SK-N-SH (cell line): ENCODE measurements at regions not wholly inside any gene's neighbourhood (a gene's known extent, or its start where the extent isn't known, plus 50 kb on each side); places are given as distances from the start of the nearest gene placed in this dataset.

Experiments used
- CTCF ChIA-PET: fragments of 300-600, 350-600 bp; formaldehyde crosslinking; extraction: SDS; loops from one replicate; lab custom pipeline; 2021; lab: Yijun Ruan, JAX
- POLR2A ChIA-PET: fragments of 350-600 bp; sonication (Branson Sonifier 250); formaldehyde crosslinking; extraction: SDS; loops from one replicate; lab custom pipeline; 2020; ENCODE audit warnings: antibody characterized with exemption, inconsistent platforms; lab: Yijun Ruan, JAX
- DNase-seq: peaks from one replicate; pipeline ENCODE4 v3.0.0; 2012
- H2AFZ ChIP-seq: fragments of 200-600 bp; sonication (generic); 2 replicates; pipeline ENCODE4 v1.8.1; 2016; ENCODE audit warnings: antibody characterized with exemption, mild to moderate bottlenecking, low read depth
- H3F3A ChIP-seq: fragments of 200-600 bp; sonication (generic); replicated peaks from 2 replicates; pipeline ENCODE3; 2016; ENCODE audit warnings: antibody characterized with exemption, mild to moderate bottlenecking; ENCODE audit not compliant: insufficient read depth
- H3K27ac ChIP-seq, 2 experiments: fragments of 200-500 bp in 1 of 2; fragments of 200-600 bp in 1 of 2; sonication (Bioruptor generic) in 1 of 2; sonication (generic), shearing (Covaris generic) in 1 of 2; 2 replicates each; pipeline versions ENCODE4 v1.5.1 to v1.6.1; 2014 to 2016; ENCODE audit warnings: low read depth in 2 of 2, inconsistent platforms in 1 of 2, low read length in 1 of 2, mild to moderate bottlenecking in 1 of 2, mixed read lengths in 1 of 2
- H3K27me3 ChIP-seq: fragments of 200-600 bp; sonication (generic), shearing (Covaris generic); 2 replicates; pipeline ENCODE4 v1.6.1; 2016; ENCODE audit warnings: mixed run types; ENCODE audit not compliant: insufficient read depth
- H3K36me3 ChIP-seq, 2 experiments: fragments of 200-500 bp in 1 of 2; fragments of 200-600 bp in 1 of 2; sonication (Bioruptor generic) in 1 of 2; sonication (generic) in 1 of 2; replicated peaks in 1 of 2; 2 replicates each; pipeline versions ENCODE3 to v1.5.1; 2014 to 2016; ENCODE audit warnings: low read length in 1 of 2, mild to moderate bottlenecking in 1 of 2; ENCODE audit not compliant: insufficient read depth in 2 of 2, control insufficient read depth in 1 of 2
- H3K4me1 ChIP-seq, 2 experiments: fragments of 200-500 bp in 1 of 2; fragments of 200-600 bp in 1 of 2; sonication (Bioruptor generic) in 1 of 2; sonication (generic), shearing (Covaris generic) in 1 of 2; 2 replicates each; pipeline versions ENCODE4 v1.5.1 to v1.6.1; 2014 to 2016; ENCODE audit warnings: low read depth in 1 of 2, low read length in 1 of 2, mixed run types in 1 of 2; ENCODE audit not compliant: insufficient read depth in 2 of 2, control insufficient read depth in 1 of 2
- H3K4me2 ChIP-seq: fragments of 200-600 bp; sonication (generic), shearing (Covaris generic); 2 replicates; pipeline ENCODE4 v1.6.1; 2017; ENCODE audit warnings: mixed run types
- H3K4me3 ChIP-seq, 2 experiments: fragments of 200-500 bp in 1 of 2; fragments of 200-600 bp in 1 of 2; sonication (Bioruptor generic) in 1 of 2; sonication (generic), shearing (Covaris generic) in 1 of 2; 2 replicates each; pipeline versions ENCODE4 v1.5.1 to v1.8.1; 2014 to 2016; ENCODE audit warnings: low read depth in 2 of 2, inconsistent platforms in 1 of 2, low read length in 1 of 2, mild to moderate bottlenecking in 1 of 2, mixed read lengths in 1 of 2, moderate library complexity in 1 of 2
- H3K79me2 ChIP-seq: fragments of 200-600 bp; sonication (generic); 2 replicates; pipeline ENCODE4 v1.8.1; 2017; ENCODE audit warnings: mild to moderate bottlenecking; ENCODE audit not compliant: insufficient read depth
- H3K9ac ChIP-seq: fragments of 200-600 bp; sonication (generic); 2 replicates; pipeline ENCODE4 v1.6.1; 2017; ENCODE audit warnings: mixed run types
- H3K9me2 ChIP-seq: fragments of 200-600 bp; sonication (generic); 2 replicates; pipeline ENCODE4 v1.6.1; 2017; ENCODE audit warnings: mixed run types
- H3K9me3 ChIP-seq: fragments of 200-600 bp; sonication (generic); 2 replicates; pipeline ENCODE4 v1.6.1; 2017; ENCODE audit warnings: mixed run types, mild to moderate bottlenecking, moderate library complexity
- H4K20me1 ChIP-seq: fragments of 200-600 bp; sonication (generic); 2 replicates; pipeline ENCODE4 v1.6.1; 2017; ENCODE audit warnings: mild to moderate bottlenecking, mixed run types; ENCODE audit not compliant: insufficient read depth
- ELF1 ChIP-seq: IDR thresholded peaks from 2 replicates; pipeline ENCODE4 v1.4.0; 2012
- EP300 ChIP-seq, 2 experiments: IDR thresholded peaks; 2 replicates each; pipeline versions ENCODE4 v1.4.0 to v1.6.1; 2012; ENCODE audit warnings: borderline replicate concordance in 1 of 2, low read depth in 1 of 2, low read length in 1 of 2
- EZH2phosphoT487 ChIP-seq: fragments of 200-600 bp; sonication (generic); IDR thresholded peaks from 2 replicates; pipeline ENCODE4 v1.6.1; 2017; ENCODE audit warnings: low read depth, mixed run types, mild to moderate bottlenecking, antibody characterized with exemption, moderate library complexity, borderline replicate concordance
- FOSL2 ChIP-seq: IDR thresholded peaks from 2 replicates; pipeline ENCODE4 v1.4.0; 2012; ENCODE audit warnings: low read depth, mild to moderate bottlenecking, moderate library complexity, borderline replicate concordance
- FOXJ3 ChIP-seq: sonication (generic); formaldehyde crosslinking; IDR thresholded peaks from 2 replicates; pipeline ENCODE4 v1.5.1; 2020; ENCODE audit warnings: mild to moderate bottlenecking, missing genetic modification reagents
- GABPA ChIP-seq: IDR thresholded peaks from 2 replicates; pipeline ENCODE4 v1.4.0; 2012; ENCODE audit warnings: low read depth, mild to moderate bottlenecking
- GATA2 ChIP-seq: sonication (generic); formaldehyde crosslinking; IDR thresholded peaks from 2 replicates; pipeline ENCODE4 v1.5.0; 2020; ENCODE audit warnings: mild to moderate bottlenecking, missing genetic modification reagents
- JUND ChIP-seq: IDR thresholded peaks from 2 replicates; pipeline ENCODE4 v1.4.0; 2012
- MXI1 ChIP-seq: IDR thresholded peaks from 2 replicates; pipeline ENCODE4 v1.6.1; 2012; ENCODE audit warnings: mild to moderate bottlenecking, low read depth, low read length, improper control_type of control experiment
- RAD21 ChIP-seq: IDR thresholded peaks from 2 replicates; pipeline ENCODE4 v1.6.1; 2012; ENCODE audit warnings: mild to moderate bottlenecking, low read length
- RCOR1 ChIP-seq: fragments of 150-350 bp; IDR thresholded peaks from 2 replicates; pipeline ENCODE4 v1.6.1; 2017; ENCODE audit warnings: antibody characterized with exemption, low read length
- SIN3A ChIP-seq: IDR thresholded peaks from 2 replicates; pipeline ENCODE4 v1.6.1; 2012; ENCODE audit warnings: low read depth, mild to moderate bottlenecking, low read length, moderate library complexity, borderline replicate concordance
- SMC3 ChIP-seq: IDR thresholded peaks from 2 replicates; pipeline ENCODE4 v1.6.1; 2012; ENCODE audit warnings: low read depth, low read length, improper control_type of control experiment
- TAF1 ChIP-seq: IDR thresholded peaks from 2 replicates; pipeline ENCODE4 v1.6.1; 2012; ENCODE audit warnings: low read depth, mild to moderate bottlenecking, low read length, moderate library complexity, borderline replicate concordance
- TEAD4 ChIP-seq: IDR thresholded peaks from 2 replicates; pipeline ENCODE4 v1.4.0; 2012; ENCODE audit warnings: mild to moderate bottlenecking, borderline replicate concordance; ENCODE audit not compliant: insufficient read depth
- WGBS: methylation state at CpG from one replicate; pipeline ENCODE4 v1.1.6; 2017; ENCODE audit warnings: low lambda C conversion rate; 5-methylcytosine and 5-hydroxymethylcytosine counted together

DNA sequence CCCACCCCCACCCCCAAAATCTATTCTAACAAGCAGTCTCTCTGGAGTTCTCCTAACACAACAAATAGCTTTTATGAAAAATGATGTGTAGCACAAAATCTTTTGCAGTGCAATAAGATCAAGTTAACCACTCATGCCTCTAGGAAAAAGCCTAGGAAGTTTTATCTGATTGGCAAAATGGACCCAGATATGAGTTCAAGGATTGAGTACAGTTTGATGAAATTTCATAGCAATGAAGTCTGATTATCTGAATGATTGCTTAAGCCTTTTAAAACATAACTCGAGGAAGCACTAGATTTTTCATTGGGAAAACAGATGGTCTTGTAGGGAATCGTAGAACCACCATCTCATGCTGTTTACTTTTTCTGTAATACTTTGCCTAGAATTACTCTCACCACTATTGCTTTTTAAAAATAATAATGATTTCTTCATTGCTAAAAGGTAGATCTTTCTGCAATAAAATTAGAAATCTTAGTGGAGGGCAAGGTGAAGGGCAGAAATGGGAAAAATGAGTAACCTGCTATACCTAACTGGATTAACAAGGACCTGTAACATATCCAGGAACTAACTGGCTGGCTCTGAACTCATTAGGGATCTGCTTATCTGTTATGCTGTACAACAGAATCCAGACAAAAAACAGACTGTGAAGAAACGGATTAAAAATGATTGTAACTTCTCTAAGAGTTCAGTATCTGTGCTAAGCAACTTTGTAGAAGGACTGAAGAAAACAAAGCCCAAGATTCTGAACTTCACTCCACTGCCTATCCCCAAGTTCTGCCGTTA, 73.7 kb upstream of the ETAA1 start:
- H3K4me2 ChIP-seq: no peak overlapping the region
- peaks cover 44 to 52% of the 10 kb centered on the region in 2 experiments for H3K4me1 ChIP-seq
- H3K79me2 ChIP-seq: no peaks in the 10 kb centered on the region
- H3K4me3 ChIP-seq: no peak overlapping the region
- H3K9me2 ChIP-seq: peaks cover 8% of the 10 kb centered on the region; the same call in 1 of the 2 replicates
- TF ChIP-seq TEAD4: no peak
- TF ChIP-seq RCOR1: peak; percentile 61
- TF ChIP-seq GATA2 (CRISPR knock-in tag): peak; percentile 60
- TF ChIP-seq EP300 (IDR thresholded peaks at IDR 0.05; ENCODE audit: borderline replicate concordance in 1 of 2, low read depth in 1 of 2, low read length in 1 of 2): peak in 1 of 2 experiments; percentile 87; a peak in 3 of 4 replicates
- TF ChIP-seq RAD21: peak; percentile 22; the same call in 1 of the 2 replicates
- TF ChIP-seq MXI1: no peak; the same call in 1 of the 2 replicates
- no peak overlapping the region for H2AFZ ChIP-seq
- 27% methylated on average over 4 of the region's 4 CpGs for WGBS
- H3K9me3 ChIP-seq: no peaks in the 10 kb centered on the region
- no peaks in the 10 kb centered on the region for H4K20me1 ChIP-seq
- DNase-seq: peak; percentile 35
- H3K36me3 ChIP-seq: no peaks in the 10 kb centered on the region
- peak overlapping the region in 1 of 2 experiments; percentile 90; a peak in 2 of 4 replicates for H3K27ac ChIP-seq
- CTCF ChIA-PET: interaction anchor here (0.6 to 2.8 kb wide), 10 partner anchors 106 to 894 kb away, joined by 3 to 9 read pairs (median 4); no protein-coding TSS in a partner anchor
- H3K27me3 ChIP-seq: no peaks in the 10 kb centered on the region
- no peak overlapping the region for H3K9ac ChIP-seq
- H3F3A ChIP-seq: peaks cover 7% of the 10 kb centered on the region
- POLR2A ChIA-PET: no interaction called here

DNA sequence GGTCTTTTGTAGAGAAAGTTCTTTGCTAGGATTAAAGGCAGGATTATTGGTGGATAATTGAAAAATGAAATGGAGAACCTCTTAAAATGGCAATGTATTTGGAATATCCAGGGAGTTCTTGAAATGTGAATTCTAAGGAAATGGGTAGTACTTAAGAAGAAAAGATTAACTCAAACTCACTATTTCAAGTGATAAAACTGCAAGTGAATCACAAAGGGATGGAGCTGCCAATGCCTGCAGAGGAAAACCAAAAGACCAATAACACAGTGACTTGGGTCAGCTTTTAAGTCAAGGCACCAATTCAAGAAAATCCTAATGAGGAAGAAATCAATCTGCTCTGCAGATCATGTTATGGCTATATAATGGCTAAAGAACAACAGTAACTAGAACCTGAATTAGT, 67.6 kb upstream of the ETAA1 start:
- H3K4me3 ChIP-seq: no peak overlapping the region
- no peak overlapping the region for H2AFZ ChIP-seq
- DNase-seq: no peak
- no peaks in the 10 kb centered on the region for H3K79me2 ChIP-seq
- no peaks in the 10 kb centered on the region for H3F3A ChIP-seq
- no peaks in the 10 kb centered on the region for H3K9me3 ChIP-seq
- CTCF ChIA-PET: no interaction called here
- TF ChIP-seq EP300 (IDR thresholded peaks at IDR 0.05; ENCODE audit: borderline replicate concordance in 1 of 2, low read depth in 1 of 2, low read length in 1 of 2): no peak
- no peak for TF ChIP-seq ELF1
- TF ChIP-seq GABPA: no peak
- no peak for TF ChIP-seq SMC3
- TF ChIP-seq FOXJ3: no peak
- no peak for TF ChIP-seq EZH2phosphoT487
- no peak for TF ChIP-seq SIN3A
- TF ChIP-seq JUND: no peak
- TF ChIP-seq FOSL2: no peak
- TF ChIP-seq TAF1: no peak
- H3K4me2 ChIP-seq: no peak overlapping the region
- H3K36me3 ChIP-seq: no peaks in the 10 kb centered on the region
- H3K4me1 ChIP-seq: peaks cover 0 to 13% of the 10 kb centered on the region in 2 experiments; a peak in 2 of 4 replicates
- H3K9me2 ChIP-seq: no peaks in the 10 kb centered on the region
- H3K27ac ChIP-seq: no peak overlapping the region
- POLR2A ChIA-PET: no interaction called here
- H4K20me1 ChIP-seq: no peaks in the 10 kb centered on the region
- no peak overlapping the region for H3K9ac ChIP-seq
- H3K27me3 ChIP-seq: no peaks in the 10 kb centered on the region
